Left lobe of liver (tissue), 2 donors: ENCODE measurements at regions not wholly inside any gene's neighbourhood (a gene's known extent, or its start where the extent isn't known, plus 50 kb on each side); places are given as distances from the start of the nearest gene placed in this dataset.

Source experiments
- ATAC-seq: fragments of 200-7000 bp; cut with Tn5 transposase; one replicate; pipeline ENCODE4 v1.9.1; 2020; ENCODE audit warnings: mild to moderate bottlenecking, moderate library complexity
- DNase-seq: peaks from one replicate; pipeline ENCODE4 v3.0.0-alpha.2; 2020; ENCODE audit warnings: low spot score
- donor health status: DM: no; HTN: no; CAD: no; lungs with moderate emphysema.
- donor health status: DM: no; HTN: yes; CAD: no.

DNA sequence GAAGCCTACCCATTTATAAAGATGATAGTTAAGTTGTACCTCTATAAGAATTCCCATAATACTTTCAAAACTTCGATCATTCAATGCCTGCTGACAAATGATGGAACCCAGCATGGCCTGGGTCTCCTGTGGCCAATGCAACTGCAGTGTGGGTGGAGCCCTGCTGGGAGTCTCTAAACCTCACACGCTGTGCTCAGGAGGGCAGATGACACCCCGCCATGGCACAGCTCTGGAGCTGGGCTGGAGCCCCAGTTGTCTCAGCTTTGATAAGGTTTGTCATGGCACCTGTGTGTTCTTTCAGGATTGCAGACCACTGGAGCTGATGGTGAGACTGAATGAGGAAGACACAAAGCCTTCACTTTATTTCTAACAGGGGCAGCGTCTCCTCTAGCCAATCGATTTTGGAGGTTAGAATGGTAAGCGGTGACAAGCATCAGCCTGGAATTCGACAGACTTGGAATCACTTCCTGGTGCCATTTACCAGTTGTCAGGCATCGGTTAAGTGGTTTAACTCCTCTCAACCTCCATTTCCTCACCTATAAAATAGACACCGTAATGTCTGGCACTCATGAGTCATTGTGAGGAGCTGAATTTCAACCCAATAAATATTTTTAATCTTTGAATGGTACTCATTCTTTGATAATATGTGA, 383.6 kb upstream of the SALL3 start:
- ATAC-seq = no peak

DNA sequence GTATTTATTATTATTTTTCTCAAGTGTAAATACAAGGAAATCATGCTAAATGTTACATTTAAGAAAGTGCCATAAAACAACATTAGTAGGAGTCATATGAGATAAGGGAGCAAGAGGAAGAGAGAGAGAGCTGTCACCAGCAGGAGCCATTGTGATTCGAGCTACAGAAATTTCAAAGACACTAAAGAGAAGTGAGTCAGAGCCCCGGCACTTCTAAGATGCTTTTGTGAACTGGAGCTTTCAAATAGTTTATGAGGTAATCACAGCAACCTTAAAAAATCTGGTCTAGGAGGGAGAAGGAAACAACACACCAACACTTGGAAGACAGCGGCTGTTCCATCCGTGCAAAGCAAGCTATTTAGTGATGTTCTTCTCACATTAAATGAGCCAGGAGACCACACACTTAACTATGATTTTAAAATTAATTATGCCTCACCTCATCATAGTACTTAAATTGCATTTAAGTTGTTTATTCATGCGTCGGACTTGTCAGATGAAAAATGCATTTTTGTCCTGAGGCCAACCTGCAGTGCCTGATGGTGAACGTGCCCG, 382.7 kb upstream of the SALL3 start:
- ATAC-seq (no peak), DNase-seq (no peak)

More for the DNA sequence above, 383.6 kb upstream of the SALL3 start:
- no peak for DNase-seq

DNA sequence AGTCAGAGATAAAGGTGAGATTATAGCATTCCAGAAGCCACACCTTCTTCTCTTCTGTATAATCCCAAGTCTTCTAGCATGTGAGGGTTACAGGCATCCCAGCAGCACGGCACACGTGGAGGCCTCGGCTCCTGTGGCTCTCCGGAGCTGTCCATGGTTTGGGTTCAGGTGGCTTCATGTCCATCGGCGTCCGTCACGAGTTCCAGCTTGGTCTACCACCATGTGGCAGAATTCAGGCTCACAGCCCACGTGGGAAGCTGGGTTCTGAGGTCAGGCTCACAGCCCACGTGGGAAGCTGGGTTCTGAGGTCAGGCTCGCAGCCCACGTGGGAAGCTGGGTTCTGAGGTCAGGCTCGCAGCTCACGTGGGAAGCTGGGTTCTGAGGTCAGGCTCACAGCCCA, 378.3 kb upstream of the SALL3 start:
- no peak for DNase-seq
- no peak for ATAC-seq

DNA sequence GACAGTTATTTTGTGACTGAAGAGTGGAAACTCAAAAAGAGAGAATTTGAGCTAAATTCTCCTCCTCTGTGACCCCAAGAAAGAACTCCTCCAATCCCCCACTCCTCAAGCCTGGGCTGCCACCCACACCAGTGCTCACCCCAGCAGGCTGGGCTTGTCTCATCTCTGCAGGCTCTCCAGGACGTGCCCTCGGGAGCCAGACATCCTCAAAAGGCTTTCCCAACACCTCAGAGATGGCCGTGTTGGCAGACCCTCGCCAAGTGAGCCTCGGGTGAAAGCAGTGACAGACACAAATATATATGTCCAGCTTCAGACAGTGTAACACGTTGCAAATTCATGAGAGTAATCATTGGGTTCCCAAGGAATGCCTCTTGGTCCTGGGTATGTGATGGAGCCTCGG, 377.7 kb upstream of the SALL3 start:
- ATAC-seq (no peak), DNase-seq (no peak)

DNA sequence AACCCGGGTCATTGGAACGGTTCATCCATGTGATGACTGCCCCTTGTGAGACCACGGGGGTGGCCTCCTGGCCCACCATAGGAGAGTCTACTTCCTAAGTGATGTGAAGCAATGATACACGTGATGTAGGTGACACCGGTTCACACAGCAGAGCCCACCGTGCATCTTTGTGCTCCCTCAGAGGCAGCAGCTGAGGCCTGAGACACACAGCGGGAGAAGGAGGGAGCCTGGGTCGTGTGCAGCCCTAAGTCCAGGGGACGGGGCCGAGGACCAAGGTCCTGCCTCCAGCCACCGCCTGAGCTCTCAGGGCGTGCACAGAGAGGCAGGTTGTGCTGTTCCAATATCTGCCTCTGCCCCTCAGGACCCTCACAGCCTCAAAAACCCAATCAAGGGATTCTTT, 377.2 kb upstream of the SALL3 start:
- ATAC-seq (no peak), DNase-seq (no peak)

DNA sequence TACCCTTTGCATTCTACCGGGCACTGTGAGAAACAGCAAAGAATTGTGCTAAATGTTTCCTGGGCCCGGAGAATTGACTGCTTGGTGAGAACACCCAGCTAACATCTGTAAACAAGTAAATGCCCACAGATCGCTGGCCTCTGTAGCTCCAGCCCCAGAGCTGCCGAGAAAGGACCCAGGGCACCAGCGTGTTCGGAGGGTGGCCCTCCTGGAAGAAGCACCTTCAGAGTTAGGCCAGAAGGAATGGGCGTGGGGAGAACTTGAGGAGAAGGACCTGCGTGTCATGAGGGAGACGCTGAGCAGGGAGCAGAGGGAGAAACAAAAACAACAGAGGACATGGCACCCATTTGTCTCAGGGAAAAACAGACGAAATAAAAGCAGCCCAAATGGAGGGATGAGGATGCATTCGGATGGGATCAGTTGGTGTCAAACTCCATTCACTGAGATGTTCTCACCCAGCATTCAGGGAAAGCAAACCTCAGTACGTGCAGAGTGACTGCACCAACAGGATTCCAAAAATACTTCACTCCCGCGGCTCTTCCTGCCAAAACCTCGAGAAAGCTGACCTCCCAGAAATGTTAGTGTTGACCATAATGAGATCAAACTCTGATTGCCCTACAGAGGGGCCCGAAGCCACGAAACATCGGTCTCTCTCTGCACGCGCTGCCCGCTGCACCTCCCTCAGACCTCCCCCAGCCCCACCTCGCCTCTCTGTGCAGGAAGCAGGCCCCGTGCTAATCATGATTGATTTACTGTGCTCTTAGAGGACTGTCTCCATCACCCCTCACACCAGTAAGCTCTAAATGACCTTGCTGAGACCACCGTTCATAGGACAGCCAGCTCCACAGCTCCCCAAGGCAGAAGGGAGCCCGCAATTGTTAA, 376.3 kb upstream of the SALL3 start:
- no peak for DNase-seq
- no peak for ATAC-seq

DNA sequence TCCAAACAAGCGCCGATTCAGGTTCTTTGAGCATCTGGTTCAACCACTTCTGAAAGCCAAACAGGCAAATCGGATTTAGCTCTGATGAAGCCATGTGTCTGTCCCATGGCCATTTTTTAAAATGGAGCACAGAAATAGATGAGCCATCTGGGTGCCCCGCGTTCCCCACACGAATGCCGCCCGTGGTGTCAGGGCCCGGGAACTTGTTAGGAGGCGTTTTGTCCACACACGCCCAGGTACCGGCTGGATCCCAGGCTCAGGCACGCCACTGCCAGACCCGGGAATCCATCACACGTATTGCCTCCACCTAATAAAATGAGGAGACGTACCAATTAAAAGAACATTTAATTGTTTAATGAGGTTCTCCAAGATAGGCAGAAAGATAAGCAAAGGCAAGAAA, 374.4 kb upstream of the SALL3 start:
- no peak for ATAC-seq
- DNase-seq = no peak

DNA sequence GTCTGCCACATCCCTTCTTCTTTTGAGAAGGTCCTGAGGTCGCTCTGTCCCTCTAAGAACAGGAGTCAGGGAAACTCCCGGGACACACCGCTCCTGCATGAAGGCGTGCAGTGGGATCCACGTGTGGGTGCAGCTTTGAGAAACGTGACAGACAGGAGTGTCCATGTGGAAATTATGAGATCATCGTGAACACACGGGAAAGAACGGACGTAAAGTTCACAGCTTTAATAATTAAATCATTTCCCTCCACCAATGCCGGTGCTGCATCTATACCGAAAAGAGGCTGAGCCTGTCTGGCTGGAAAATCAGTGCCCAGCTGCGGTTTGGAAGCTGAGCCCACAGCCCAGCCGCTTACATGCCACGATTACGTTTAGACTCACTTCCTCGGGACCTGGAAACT, 372.4 kb upstream of the SALL3 start:
- DNase-seq (no peak), ATAC-seq (no peak)

DNA sequence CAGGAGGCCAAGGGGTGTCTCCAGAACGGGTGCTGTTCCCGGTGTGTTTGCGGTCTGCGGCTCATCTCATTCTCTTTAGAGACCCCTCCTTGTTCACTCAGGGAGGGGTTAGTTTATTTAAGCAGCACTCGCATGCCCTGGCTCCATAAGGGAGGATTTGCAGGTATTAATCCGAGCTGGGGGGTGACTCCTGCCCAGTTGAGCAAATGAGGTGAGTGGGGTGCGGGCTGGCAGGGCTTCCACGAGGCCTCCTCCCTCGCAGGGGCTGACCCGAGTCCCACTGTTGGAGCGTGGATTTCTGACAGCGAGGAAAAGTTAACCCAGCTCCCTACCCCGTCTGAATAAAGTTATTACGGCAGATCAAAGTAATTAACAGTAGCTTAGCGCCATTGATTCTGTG, 371.8 kb upstream of the SALL3 start:
- ATAC-seq = no peak
- no peak for DNase-seq

DNA sequence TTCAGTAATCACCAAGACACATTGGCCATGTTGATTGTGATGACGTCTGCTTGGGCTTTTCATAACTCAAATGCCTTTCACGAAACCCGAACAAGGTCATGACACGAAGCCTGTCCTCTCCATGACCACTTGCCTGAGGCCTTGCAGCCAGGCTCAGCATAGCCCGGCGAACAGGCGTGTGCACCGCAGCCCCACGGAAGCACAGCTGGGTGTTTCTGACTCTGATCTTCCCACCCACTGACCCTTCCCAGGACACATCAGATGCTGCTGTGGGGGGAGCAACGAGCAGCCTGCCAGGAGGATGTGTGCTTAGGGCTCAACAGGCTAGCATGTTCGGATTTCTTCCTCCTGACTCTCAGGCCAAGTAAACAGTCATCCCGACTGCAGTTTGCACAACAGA, 369.4 kb upstream of the SALL3 start:
- no peak for ATAC-seq
- DNase-seq = no peak

DNA sequence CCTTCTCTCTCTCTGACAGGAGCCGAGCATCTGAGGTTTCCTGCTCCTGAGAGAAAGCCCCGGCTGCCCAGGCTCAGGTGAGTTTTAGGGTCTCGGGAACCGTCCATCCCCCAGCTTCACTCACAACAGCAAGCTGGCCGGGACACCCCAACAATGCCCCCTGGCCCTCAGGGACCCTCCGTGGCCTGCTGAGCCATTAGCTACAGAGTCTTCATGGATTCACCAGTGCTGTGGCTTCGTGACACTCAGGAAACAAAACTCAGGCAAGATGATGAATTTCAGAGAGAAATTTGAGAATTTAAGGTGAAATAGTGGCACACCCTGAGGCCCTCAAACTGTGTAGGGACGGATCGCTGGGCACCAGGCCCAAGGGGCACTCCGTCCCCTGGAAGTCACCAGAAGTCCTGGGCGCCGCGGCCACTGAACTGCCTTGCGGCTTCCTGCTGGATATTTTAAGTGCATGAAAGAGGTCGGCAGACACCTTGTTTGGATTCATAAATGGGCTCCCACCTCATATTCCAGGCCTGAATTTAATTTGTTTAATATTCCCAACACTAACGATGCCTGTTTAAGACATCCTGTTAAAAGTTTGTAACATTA, 368.3 kb upstream of the SALL3 start:
- ATAC-seq (no peak), DNase-seq (no peak)

DNA sequence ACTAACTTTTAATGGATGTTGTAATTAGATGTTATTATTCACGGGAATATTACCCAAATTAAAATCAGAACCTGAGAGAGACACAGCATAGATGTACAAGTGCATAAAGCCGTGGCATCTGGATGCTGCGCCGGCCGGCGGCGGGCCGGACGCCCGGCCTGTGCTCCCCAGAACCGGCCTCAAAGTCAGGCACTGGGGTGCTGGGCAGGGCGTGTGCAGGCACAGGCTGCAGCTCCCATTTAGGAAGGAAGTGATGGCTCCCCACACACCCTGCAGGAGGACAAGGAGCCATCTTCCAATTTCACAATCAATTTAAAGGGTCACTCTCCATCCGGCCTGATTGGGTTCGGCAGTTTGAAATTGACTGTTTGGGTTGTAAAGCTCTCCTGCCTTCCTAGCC, 367.7 kb upstream of the SALL3 start:
- ATAC-seq = no peak
- no peak for DNase-seq

DNA sequence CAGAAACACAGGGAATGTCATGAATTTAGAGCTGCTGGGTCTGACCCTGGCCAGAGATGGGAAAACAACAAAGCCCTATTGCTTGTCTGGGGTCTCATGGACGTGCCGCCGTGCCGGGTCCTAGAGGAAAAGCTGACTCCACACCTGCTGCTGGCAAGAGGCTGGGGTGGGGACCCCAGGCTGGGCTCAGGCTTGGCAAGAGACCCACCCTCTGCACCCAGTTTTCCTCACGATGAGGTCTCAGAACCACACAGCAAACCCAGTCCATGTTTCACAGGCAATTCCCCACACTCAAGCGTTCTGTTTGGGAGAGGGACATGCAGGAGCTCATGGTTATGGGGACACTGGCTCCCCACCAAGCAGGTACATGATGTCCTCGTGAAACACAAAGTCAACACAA, 367.3 kb upstream of the SALL3 start:
- DNase-seq (no peak), ATAC-seq (no peak)

DNA sequence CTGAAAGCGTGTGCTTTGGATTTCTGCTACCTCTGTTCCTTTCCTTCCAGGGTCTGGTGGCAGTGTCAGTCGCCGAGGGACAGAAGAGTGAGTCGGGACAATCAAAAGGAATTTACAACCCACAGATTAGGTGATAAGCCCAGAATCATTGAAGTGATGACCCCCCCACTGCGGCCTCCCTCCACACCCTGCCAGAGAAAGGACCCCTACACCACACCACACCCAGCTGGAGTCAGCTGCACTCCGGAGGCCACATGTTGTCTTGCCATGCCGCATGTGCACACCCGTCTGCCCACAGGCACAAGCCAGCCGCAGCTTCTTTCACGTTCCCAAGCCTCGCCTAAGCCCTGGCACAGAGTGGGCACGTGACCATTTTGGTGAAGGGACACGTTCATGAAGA, 366.8 kb upstream of the SALL3 start:
- ATAC-seq (no peak), DNase-seq (no peak)

DNA sequence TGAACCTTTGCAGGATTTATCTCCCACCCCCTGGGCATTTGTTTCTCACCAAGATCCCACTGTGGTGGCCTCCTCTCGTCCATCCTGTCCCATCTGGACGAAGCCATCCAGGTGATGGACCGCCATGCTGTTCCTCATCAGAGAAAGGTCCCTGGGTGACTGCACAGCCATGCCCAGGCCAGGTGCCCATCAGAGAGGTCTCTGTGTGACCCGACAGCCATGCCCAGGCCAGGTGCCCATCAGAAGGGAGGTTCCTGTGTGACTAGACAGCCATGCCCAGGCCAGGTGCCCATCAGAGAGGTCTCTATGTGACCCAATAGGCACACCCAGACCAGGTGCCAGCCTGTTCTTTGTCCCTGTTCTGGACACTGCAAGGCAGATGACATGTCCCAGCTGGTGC, 360.9 kb upstream of the SALL3 start:
- DNase-seq (peak; percentile 33), ATAC-seq (no peak)

DNA sequence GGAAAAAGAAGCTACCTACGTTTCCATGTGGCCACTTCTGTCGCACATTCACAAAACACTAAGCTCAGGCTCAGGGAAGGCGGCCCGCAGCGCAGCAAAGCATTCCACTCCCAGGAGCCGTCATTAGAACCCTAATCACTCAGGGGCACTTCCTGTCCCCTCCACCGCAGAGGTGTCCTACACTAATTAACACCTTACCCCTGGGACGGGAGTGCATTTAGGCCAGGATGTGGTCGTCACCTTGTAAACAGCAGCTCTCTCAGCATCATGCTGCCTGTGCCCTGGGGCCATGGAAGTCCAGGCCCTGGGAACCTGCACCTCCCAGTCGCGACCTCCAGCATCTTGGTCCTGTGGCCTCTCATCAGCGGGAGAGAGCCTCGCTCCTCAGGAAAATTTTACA, 359.8 kb upstream of the SALL3 start:
- DNase-seq (peak; percentile 10), ATAC-seq (no peak)

DNA sequence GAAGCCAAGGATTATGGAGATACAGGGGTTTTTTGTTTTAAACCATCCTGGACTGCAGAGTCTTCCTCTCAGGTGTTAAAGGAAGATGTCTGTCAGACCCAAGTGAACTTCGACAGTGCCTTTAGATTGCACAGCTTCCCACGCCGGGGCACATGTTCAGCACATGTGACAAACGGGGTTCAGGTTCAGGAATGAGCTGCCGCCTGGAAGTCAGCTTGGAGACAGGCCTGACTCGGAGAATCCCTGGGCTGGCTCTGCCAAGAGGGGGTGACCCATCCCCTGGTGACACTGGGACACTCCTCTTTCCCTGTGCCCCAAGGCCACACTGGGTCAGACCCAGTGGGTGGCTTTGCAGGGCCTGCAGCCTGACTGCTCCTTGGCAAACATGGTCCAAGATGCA, 359.3 kb upstream of the SALL3 start:
- peak; percentile 24 for DNase-seq
- ATAC-seq = no peak

DNA sequence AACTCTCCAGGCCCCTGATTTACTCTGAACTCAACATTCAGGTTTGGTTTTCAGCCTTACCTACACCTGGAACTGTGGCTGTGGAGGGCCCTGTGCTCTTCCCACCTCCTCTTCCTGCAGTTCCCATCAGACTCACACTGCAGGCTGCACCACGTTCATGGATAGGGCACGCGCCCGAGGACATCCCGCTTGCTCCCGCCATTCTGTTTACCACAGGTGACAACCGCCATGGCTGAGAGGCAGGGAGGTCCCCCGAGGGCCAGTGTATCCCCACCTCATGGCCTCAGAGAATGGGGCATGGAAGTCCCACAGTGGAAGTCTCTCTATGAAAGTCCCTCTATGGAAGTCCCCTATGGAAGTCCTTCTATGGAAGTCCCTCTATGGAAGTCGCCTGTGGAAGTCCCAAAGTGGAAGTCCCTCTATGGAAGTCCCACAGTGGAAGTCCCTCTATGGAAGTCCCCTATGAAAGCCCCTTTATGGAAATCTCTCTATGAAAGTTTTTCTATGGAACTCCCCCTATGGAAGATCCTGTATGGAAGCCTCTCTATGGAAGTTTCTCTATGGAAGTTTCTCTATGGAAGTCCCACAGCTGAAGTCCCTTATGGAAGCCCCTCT, 358.4 kb upstream of the SALL3 start:
- peak; percentile 33 for DNase-seq
- ATAC-seq = no peak

DNA sequence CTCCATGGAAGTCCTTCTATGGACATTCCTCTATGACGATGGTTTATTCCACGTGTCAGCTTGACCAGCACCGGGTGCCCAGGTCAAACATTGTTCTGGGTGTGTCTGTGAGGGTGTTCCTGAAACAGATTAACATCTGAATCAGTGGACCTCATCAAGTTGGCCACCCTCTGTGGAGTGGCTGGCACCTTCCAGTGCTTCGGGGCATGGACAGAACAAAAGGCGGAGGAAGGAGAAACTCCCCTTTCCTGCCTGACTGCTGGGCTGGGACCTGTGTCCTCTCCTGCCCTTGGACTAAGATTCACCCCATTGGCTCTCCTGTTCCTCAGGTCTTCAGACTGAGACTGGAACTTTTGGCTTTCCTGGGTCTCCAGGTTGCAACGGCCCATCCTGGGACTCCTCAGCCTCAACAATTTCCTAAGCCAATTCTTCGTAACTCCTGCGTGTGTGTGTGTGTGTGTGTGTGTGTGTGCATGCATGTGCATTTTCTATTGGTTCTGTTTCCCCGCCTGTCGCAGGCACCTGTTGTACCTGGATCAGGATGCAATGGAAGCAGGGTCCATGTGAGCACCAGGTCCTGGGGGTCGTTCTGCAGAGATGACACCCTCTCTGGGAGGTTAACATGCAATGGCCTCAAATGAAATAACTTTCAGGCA, 357.2 kb upstream of the SALL3 start:
- peak; percentile 12 for DNase-seq
- no peak for ATAC-seq

DNA sequence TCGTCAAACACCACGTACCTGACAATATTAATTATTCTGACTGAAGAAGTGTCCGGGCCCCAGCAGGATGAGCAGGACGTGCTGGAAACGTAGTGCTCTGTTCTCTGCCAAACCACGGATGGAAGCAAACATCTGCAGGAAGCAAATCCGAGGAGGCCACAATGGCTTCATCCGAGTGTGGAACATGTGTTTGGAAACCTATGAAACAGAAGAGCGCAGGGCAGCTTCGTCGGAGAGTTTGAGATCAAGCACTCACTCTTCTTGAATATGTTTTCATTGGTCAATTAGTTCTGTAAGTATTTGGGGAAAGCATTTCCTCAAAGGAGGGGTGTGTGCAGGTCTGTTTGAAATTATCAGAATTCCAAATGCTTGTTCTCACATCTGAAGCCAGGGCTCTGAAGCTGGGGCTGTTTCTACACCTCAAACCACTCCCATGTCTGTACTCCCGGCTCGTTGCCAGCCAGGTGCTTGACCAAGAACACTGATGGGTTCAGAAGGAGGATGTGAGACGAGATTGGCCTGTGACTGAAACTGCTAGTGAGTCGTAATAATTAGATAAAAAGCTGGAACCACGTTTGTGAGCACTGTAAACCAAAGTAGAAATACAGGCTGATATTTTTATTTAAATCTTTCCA, 356.6 kb upstream of the SALL3 start:
- ATAC-seq (no peak), DNase-seq (peak; percentile 10)
